ENCODE measurements at regions not wholly inside any gene's neighbourhood (a gene's known extent, or its start where the extent isn't known, plus 50 kb on each side); places are given as distances from the start of the nearest gene placed in this dataset.
"Not testable (repeated sequence)": the region's sequence is repeated elsewhere in the genome, so short reads cannot be mapped to it uniquely, and the experiment has no call there.

DNA sequence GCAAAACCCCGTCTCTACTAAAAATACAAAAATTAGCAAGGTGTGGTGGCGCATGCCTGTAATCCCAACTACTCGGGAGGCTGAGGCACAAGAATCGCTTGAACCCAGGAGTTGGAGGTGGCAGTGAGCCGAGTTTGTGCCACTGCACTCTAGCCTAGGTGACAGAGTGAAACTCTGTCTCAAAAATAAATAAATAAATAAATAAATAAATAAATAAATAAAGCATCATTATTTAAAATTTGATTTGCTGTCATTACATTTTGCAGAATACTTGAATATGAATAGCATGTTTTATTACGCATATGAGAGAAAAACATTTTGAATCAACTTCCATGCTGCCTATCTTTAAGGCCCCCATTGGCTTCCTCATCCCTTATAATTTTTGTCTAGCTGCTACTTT lies 53.4 kb upstream of the MED14 start:
- DNase-seq, result not testable (repeated sequence)

DNA sequence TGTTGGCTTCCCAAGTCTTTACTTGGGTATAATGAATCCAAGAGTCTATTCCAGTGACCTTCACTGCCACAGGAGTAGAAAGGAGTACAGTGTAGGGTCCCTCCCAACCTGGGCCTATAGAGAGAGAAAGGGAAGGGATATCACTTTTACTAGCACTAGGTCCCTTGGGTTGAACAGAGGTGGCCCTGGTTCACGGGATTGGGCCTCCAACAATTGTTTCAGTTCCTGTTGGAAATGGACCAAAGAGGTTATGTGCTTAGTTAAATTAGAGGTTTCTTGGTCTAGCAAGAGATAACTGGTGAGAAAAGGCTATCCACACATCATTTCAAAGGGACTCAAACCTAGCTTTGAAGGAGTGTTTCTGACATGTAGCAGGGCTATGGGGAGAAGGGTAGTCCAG lies 57.1 kb upstream of the MED14 start:
- DNase-seq, result no peak

DNA sequence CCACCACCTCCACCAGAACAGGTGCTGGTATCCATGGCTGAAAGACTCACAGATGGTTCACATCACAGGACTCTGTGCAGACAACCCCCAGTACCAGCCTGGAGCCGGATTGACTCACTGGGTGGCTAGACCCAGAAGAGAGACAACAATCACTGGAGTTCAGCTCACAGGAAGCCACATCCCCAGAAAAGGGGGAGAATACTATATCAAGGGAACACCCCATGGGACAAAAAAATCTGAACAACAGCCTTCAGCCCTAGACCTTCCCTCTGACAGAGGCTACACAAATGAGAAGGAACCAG lies 59.4 kb upstream of the MED14 start:
- not testable (repeated sequence) for DNase-seq

DNA sequence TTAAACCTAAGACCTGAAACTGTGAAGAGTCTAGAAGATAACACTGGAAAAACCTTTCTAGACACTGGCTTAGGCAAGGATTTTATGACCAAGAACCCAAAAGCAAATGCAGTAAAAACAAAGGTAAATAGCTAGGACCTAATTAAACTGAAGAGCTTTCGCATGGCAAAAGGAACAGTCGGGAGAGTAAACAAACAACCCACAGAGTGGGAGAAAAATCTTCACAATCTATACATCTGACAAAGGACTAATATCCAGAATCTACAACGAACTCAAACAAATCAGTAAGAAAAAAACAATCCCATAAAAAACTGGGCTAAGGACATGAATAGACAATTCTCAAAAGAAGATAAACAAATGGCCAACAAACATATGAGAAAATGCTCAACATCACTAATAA lies 64.4 kb upstream of the MED14 start:
- not testable (repeated sequence) for DNase-seq

DNA sequence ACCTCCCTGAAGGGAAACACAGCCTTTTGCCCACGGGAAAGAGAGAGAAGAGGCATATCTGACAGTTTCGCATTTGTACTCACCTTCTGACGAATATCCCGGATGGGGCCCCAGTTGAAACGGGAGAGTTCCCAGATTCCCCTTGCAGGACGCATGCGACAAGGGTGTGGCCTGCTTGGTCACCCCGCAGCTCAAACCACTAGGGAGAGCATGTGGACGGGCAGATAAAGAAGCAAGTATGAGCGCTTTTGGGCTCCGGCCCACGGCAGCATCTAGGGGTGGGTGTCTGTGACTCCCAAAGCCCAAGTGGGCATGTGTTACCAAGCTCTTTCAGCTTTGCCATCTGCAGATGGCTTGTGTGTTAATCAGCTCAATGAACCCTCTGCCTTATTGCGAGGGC lies 70.1 kb upstream of the MED14 start:
- no peak for DNase-seq

DNA sequence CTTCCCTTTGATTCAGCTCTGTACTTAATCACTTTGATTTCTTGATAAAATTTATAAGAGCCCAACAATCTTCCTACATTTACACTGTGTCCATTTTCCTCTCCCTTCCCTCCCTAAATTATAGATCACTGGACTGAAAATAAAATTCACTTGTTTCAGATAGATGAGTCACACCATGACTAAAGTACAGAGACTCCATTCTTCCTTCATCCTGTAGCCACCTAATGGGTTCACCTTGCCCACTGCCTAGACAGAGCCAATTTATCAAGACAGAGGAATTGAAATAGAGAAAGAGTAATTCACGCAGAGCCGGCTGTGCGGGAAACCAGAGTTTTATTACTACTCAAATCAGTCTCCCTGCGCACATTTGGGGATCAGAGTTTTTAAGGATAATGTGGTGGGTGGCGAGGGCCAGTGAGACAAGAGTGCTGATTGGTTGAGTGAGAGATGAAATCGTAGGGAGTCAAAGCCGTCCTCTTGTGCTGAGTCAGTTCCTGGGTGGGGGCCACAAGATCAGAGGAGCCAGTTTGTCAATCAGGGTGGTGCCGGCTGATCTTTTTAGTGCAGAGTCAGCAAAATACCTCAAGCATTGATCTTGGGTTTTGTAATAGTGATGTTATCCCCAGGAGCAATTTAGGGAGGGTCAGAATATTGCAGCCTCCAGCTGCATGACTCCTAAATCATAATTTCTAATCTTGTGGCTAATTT lies 71.3 kb upstream of the MED14 start:
- no peak for DNase-seq

DNA sequence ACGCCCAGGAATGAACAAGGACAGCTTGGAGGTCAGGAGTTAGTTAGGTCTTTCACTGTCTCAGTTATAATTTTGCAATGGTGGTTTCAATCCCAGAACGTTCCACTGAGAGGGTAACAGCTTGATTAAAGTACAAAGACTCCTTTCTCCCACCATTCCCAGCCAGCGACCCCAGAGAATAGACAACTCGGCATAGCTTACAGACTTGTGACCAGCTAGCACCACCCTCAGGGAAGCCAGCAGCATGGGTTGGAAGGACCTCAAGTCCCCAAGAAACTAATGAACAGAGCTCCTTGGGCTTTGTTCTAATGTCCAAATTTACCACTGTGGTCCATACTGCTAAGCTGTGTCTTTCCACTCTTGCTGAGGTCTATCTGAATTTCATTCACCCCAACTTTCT lies 72.0 kb upstream of the MED14 start:
- no peak for DNase-seq

DNA sequence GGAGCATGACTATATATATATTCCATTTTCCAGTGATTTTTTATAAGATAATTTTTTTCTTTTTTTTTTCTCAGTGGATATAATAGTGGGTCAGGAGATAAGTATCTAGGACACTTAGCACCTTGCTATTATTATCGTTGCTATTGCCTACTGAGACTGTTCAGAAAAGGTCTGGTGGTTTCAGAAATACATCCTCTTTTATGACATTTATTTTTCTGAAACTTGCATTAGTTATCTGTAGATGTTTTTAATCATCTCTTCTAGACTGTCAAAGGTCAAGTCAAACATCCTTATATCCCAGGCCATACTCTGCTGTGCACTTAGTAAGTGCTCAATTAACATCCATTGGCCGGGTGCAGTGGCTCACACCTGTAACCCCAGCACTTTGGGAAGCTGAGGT lies 72.9 kb upstream of the MED14 start:
- DNase-seq, result no peak

DNA sequence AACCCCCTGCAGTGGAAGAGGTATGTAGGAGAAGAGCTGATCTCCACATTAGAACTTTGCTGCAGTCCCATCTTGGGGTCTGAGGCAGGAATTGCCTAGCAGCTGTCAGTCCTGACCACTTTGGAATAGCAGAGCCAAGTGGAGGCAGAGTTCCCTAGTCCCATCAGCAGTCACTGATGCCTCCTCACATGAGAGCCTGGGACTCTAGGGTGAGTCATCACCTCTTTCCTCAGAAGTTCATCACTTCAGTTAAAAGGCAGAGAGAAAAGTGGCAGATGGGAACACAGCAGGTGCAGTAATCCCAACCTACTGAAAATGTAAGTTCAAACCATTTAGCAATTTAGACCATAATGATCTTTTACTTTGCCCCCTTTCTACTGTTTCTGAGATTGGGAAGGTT lies 73.9 kb upstream of the MED14 start:
- DNase-seq, result no peak

DNA sequence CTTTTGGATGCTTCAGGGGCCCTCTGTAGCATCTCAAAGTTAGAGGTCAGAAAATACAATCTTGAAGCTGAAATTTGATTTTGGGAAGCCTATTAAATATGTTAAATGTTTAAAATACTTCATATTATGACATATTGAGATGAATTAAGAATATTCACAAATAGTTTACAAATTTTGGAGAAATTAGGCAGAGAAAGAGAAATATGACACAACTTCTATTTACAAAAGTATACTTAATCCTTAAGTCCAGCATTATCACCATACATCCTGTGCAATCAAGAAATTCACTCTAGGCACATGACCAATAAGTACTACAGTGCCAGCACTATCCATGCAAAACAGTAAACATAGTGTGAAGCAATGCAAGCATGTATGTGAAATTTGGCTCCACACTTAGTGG lies 79.7 kb upstream of the MED14 start:
- not testable (repeated sequence) for DNase-seq

DNA sequence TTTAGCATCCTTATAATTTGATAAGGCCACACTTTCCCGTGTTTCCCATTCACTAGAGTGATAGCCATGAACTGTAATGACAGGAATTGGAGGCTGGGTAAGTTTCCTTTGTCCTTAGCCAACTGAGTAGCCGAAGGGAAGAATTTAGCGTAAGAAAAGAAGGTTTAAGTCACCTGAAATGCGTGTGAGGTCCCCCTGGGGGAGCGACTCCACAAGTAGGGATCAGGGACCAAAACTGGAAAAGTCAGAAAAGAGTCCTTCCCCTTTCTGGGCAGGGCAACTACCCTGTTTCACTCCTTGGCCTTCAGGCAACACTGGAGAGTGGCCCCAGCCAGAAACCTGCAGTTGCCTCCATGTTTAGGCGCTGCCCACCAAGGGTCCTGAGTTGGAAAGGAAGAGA lies 81.6 kb upstream of the MED14 start:
- no peak for DNase-seq

DNA sequence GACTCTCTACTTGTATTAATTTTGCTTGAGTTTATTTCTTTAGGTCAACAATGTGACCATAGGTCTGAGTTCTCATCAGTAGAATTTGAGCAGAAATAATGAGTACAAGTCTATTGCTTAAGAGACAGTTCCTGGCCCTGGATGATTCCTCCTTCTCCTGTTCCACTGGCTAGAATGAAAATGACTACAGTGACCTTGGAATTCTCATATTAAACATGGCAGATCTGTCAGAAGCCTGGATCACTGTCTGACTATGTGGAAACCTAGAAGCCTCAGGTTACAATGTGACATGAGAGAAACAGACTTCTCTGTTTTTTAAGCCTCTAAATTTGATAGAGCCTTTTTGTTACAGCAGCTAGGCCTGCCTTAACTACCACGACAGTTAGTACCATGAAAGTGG lies 82.9 kb upstream of the MED14 start:
- no peak for DNase-seq

DNA sequence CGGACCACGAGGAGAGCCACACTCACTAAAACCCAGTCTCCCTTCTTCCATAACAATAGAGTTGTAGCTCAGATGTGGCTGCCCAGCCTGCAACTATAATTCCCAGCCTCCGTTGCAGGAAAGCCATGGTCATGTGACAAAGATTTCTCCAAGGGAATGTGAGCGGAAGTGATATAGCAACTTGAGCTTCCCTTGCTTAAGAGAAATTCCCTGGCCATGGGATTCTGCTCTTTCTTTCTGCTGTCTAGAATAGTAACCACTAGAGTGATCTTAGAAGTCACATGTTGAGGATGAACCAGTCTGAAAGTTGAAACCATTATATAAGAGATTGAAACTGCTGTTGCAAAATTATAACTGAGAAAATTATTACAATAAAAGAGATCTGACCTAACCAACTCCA lies 86.4 kb upstream of the MED14 start:
- no peak for DNase-seq

DNA sequence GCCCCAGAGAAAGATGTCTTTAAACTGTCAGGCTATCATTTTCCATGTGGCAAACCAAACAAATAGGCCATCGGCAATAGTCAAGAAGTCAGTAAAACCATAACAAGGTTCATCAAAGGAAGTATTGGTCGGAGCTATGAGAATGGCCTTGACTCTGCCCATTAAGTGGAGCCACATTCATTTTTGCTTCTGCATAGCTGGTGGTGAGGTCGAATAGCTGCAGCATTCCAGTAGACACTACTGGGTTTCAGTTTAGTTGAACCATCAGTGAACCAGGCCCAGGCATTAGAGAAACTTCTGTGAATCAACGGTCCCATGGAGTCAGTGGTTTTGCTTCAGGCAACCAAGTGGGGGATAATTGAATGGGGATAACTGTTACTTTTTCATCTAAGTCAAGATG lies 92.0 kb upstream of the MED14 start:
- no peak for DNase-seq

DNA sequence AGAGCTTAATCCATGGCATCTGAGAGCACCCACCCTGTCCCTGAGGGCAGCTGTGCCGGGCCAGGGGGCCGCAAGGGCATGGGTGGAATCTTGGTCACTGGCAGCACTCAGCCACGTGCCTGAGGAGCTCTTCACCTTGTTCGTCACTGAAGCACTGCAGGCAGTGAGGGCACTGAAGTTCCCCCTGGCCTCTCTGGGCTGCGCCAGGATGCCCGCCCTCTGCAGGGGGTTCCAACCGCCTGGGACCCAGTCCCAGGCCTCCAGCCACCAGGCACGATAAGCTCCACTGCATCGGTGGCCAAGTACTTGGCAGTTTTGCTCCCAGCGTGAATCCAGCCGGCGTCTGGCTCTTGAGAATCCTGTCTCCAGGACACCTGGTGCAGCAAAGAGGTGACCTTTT lies 96.4 kb upstream of the MED14 start:
- no peak for DNase-seq

DNA sequence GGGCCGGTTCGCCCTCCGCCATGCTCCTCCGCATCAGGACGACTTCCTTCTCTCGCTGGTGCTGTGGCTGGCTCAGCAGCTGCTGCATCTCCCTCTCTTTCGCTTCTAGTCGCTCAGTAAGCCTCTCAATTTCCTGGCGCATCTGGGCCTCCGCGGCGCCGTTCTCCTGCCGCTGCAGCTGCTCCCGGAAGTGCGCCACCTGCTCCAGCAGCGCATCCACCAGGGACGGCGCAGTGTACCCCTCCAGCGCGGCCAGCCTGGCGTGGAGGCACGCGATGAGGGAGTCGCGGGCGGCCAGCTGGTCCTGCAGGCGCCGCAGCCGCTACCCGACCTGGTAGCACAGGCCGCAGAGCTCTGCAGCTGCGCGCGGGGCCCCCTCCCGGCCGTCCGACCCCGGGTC lies 97.4 kb upstream of the MED14 start:
- DNase-seq, result no peak

DNA sequence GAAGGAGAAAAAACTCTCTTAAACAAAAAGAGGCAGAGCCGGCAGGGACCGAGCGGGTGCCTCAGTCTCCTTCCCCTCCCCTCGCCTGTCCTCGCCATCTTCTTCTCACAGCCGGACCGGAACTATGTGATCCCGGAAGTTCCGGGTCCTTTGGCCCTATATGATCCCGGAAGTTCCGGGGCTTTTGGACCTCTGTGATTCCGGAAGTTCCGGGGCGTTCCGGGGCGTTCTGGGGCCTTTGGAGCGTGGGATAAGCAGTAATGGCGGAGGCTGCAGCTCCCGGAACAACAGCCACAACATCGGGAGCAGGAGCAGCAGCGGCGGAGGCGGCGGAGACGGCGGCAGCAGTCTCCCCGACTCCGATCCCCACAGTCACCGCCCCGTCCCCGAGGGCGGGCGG lies 98.9 kb upstream of the MED14 start:
- no peak for DNase-seq

DNA sequence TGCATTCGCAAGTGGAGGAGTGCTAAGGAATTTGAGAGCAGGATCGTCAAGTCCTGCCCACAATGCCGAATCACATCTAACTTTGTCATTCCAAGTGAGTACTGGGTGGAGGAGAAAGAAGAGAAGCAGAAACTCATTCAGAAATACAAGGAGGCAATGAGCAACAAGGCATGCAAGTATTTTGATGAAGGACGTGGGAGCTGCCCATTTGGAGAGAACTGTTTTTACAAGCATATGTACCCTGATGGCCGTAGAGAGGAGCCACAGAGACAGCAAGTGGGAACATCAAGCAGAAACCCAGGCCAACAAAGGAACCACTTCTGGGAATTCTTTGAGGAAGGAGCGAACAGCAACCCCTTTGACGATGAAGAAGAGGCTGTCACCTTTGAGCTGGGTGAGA lies 100.2 kb upstream of the MED14 start:
- DNase-seq, result no peak

DNA sequence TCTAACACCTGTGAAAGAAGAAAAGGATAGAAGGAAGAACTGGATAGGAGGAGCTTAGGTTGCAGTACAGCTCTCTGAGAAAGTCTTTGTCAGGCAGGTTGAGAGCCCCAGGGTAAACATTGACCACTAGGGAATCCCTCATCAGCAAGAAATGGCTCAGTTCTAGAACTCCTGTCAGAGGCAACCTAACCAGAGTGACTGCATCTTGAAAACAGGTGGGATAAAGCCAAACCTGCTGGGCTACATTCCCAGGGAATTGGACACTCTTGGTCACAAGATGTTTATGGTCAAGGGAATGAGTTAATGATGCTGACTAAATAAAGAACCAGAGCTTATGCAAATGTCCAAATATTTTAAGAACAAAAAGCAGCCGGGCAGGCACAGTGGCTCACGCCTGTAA lies 108.3 kb upstream of the MED14 start:
- DNase-seq, result no peak

DNA sequence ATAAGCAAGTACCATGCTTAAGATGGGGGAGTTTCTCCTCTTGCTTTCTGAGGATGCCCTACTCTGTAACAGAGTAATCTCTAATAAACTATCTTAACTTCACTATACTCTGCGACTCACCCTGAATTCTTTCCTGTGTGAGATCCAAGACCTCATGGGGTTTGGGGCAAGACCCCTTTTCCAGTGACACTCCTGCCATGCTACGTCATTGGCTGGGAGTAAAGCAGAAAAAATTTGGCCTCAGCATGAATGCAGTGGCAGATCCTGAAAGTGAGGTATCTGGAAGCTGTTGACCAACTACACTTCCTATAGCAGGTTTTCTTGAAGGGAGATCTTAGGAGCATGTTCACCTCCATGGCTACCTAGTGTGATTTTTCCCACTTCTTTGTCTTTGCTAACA lies 109.1 kb upstream of the MED14 start:
- DNase-seq, result no peak

DNA sequence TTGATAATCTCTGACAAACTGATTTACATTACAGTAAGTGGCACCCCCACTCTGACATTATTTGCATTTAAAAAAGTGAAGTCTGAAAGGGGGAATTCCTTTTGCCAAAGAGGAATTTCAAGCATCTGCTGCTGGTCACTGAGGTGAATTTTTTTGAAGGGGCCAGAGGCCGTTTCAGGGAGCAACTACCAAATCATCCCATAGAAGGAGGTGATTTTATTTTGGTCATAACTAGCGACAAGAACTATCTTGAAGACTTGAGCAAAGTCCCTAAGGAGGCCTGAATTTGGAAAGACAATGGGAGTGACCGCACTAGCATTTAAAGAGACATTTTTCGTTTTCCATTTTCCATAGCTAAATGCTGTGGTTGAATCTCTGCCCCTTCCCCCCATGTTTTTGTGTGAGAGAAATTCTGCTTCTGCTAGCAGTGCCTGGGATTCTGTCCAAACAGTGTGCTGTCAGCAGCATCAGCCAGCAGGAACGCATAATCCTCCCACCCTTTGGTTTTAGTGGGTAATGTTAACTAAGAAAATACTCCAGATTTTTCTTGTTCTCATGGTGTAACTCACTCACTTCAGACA lies 110.1 kb upstream of the MED14 start:
- DNase-seq, result no peak

DNA sequence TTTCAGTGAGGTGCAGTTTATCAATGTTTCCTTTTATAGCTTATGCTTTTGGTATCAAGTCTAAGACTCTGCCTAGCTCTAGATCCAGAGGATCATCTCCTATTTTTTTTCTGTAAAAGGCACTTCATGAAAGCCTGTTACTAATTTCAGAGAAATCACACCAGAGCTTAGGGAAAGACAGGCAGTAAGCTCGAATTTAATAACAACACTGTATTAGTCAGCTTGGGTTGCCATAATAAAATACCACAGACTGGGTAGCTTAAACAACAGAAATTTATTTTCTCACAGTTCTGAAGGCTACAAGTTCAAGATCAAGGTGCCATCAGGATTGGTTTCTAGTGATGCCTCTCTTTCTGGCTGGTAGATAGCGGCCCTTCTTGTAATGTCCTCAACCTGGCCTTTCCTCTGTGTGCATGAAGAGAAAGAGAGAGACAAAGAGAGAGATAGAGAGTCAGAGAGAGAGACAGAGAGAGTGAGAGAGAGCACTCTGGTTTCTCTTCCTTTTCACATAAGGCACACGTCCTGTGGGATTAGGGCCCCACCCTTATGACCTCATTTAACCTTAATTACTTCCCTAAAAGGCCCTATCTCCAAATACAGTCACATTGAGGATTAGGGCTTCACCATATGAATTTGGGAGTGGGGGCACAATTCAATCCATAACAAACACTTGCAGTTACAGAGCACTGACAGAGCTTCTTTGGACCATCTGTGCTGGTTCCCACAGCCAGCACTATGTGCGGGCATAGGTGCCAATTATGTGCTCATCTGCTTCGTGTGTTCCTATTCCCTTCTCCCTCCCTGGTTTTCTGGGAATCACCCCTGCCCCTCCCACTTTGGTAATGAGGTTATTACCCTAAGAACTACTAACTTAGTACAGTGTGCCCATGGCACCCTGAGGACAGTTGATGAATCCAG lies 114.8 kb upstream of the MED14 start:
- no peak for DNase-seq

DNA sequence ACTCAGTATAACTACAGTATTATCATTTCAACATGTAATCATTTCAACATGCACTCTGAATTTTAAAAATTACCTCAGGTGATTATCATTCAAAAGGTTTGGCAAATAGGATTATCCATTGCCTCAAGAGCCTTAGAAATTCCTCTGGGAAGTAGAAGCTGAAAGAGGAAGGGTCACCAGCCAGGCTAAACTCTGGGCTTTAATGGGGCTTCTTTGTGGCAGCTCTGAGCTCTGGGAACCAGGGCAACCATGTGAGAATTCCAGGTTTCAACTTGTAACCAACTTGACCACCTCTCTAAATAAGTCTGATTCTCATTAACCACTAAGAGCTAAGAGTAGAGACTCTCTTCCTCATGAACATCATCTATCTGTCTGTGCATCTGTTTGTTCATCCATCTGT lies 117.2 kb upstream of the MED14 start:
- DNase-seq, result no peak

DNA sequence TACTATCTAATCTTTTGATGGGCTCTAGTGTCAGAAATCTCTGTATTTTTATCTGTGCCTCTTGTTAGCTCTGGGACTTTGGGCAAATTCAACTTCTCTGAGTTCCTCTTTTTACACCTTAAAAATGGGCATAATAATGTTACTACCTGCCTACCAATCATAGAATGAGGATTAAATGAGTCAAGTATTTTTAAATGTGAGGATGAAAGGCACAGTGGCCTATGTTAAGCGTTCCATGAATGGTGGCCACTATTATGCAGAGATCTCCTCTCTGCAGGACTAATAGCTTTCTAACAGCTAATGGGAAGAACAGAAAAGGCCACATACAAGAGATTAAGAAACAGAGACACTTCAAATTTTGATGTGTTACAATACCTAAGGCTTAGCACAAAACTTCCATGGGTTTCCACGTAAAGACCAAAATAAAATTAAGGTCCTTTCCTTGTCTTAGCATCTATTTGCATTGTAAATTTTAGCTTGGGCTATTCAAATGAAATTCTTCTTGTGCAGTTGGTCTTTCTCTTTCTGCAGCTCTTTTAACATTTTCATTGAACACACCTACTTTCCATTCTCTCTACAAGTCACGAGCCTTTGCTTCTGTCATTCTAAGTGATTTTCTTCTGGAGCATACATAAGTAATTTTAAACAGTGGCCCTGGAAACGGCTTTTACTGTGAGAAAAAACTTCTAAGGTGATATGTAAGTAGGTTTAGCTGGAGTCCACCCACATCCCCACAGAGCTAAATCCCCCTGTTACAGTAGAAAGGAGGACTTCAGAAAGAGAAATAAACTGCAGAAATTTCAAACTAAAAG lies 117.9 kb upstream of the MED14 start:
- DNase-seq, result no peak
